Lower lobe of right lung (tissue), 2 donors: ENCODE measurements at regions not wholly inside any gene's neighbourhood (a gene's known extent, or its start where the extent isn't known, plus 50 kb on each side); places are given as distances from the start of the nearest gene placed in this dataset.

Experiments used
- ATAC-seq, 2 donors: fragments of 200-7000 bp; cut with Tn5 transposase; one replicate each; pipeline ENCODE4 v1.9.1; 2020 to 2022; ENCODE audit warnings: mild to moderate bottlenecking in 2 of 2, moderate library complexity in 2 of 2
- DNase-seq: peaks from one replicate; pipeline ENCODE4 v3.0.0-alpha.2; 2020
- H3K27ac ChIP-seq: fragments of 200-600 bp; one replicate; pipeline ENCODE4 v1.8.0; 2022
- H3K27me3 ChIP-seq: fragments of 200-600 bp; one replicate; pipeline ENCODE4 v1.8.0; 2022; ENCODE audit warnings: low read depth
- H3K36me3 ChIP-seq: fragments of 200-600 bp; one replicate; pipeline ENCODE4 v1.8.0; 2022; ENCODE audit warnings: mild to moderate bottlenecking
- H3K4me1 ChIP-seq: fragments of 200-600 bp; one replicate; pipeline ENCODE4 v1.8.0; 2022
- H3K4me3 ChIP-seq: fragments of 200-600 bp; one replicate; pipeline ENCODE4 v1.8.0; 2022; ENCODE audit warnings: mild to moderate bottlenecking
- H3K9me3 ChIP-seq: fragments of 200-600 bp; one replicate; pipeline ENCODE4 v1.8.0; 2022
- intact Hi-C: fragments of 100-400 bp; cut with DNase I; formaldehyde crosslinking; loops from one replicate; pipeline ENCODE4 v1.11.0; 2022
- TF ChIP-seq, protein P1 (sequence below): fragments of 200-600 bp; IDR thresholded peaks from one replicate; pipeline ENCODE4 v1.8.0; 2022; ENCODE audit warnings: antibody characterized with exemption, mild to moderate bottlenecking
- donor health status: DM: no; HTN: yes; CAD: no; lungs with severe emphysema.

GRCh38 chr2:155145758-155146229 lies 447.3 kb downstream of the KCNJ3 start:
- TF ChIP-seq, protein P1, sequence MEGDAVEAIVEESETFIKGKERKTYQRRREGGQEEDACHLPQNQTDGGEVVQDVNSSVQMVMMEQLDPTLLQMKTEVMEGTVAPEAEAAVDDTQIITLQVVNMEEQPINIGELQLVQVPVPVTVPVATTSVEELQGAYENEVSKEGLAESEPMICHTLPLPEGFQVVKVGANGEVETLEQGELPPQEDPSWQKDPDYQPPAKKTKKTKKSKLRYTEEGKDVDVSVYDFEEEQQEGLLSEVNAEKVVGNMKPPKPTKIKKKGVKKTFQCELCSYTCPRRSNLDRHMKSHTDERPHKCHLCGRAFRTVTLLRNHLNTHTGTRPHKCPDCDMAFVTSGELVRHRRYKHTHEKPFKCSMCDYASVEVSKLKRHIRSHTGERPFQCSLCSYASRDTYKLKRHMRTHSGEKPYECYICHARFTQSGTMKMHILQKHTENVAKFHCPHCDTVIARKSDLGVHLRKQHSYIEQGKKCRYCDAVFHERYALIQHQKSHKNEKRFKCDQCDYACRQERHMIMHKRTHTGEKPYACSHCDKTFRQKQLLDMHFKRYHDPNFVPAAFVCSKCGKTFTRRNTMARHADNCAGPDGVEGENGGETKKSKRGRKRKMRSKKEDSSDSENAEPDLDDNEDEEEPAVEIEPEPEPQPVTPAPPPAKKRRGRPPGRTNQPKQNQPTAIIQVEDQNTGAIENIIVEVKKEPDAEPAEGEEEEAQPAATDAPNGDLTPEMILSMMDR = no peak

GRCh38 chr2:155141418-155141817 lies 442.9 kb downstream of the KCNJ3 start:
- no peak overlapping the region for H3K27ac ChIP-seq
- ATAC-seq (no peak), DNase-seq (no peak)
- TF ChIP-seq, protein P1 = no peak
- no peaks in the 10 kb centered on the region for H3K4me1 ChIP-seq
- no peaks in the 10 kb centered on the region for H3K36me3 ChIP-seq
- H3K4me3 ChIP-seq = no peak overlapping the region
- intact Hi-C loops = no loop called here
- H3K9me3 ChIP-seq = no peaks in the 10 kb centered on the region
- no peaks in the 10 kb centered on the region for H3K27me3 ChIP-seq

More at GRCh38 chr2:155145758-155146229, 447.3 kb downstream of the KCNJ3 start:
- no peaks in the 10 kb centered on the region for H3K4me1 ChIP-seq
- no peak overlapping the region for H3K4me3 ChIP-seq
- no peaks in the 10 kb centered on the region for H3K36me3 ChIP-seq
- ATAC-seq = no peak
- no peak overlapping the region for H3K27ac ChIP-seq
- DNase-seq = no peak
- intact Hi-C loops = no loop called here
- H3K9me3 ChIP-seq = no peaks in the 10 kb centered on the region
- H3K27me3 ChIP-seq = no peaks in the 10 kb centered on the region

- H3K27ac ChIP-seq = no peak overlapping the region
- no peak overlapping the region for H3K4me3 ChIP-seq
- no peaks in the 10 kb centered on the region for H3K4me1 ChIP-seq
- DNase-seq = no peak
- no peak for ATAC-seq
- no peaks in the 10 kb centered on the region for H3K36me3 ChIP-seq
- TF ChIP-seq, protein P1 = no peak
- H3K9me3 ChIP-seq = no peaks in the 10 kb centered on the region
- intact Hi-C loops = no loop called here
- no peaks in the 10 kb centered on the region for H3K27me3 ChIP-seq
These were observed 427.2 kb downstream of the KCNJ3 start for GRCh38 chr2:155125585-155126230.

DNA sequence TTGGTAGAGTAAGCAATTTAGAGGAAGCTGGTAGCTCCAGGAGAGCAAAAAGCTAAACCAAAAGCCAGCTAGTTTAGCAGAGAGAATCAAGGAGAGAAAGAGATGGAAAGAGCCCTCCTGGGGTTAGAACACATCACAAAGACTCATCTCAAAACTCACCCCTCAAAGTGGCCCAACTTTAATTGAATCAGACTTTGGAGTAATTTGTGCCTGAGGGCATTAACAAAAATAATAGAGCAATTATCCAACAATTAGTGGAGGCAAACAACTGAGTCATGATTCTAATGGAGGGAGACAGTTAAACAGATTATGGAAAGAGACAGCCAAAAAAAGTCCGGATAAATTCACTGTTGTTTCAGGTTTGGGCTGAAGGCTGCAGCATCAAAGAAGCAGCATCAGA lies 417.4 kb downstream of the KCNJ3 start:
- Histone ChIP-seq H3K4me3 (no peak overlapping the region), H3K36me3 (no peaks in the 10 kb centered on the region), H3K27me3 (no peaks in the 10 kb centered on the region), H3K9me3 (no peaks in the 10 kb centered on the region), H3K27ac (no peak overlapping the region), H3K4me1 (no peaks in the 10 kb centered on the region)
- TF ChIP-seq, protein P1 = no peak
- intact Hi-C loops = no loop called here
- ATAC-seq (no peak), DNase-seq (no peak)

- DNase-seq (no peak), ATAC-seq (no peak)
- TF ChIP-seq, protein P1 = no peak
- Histone ChIP-seq H3K4me3 (no peak overlapping the region), H3K4me1 (no peaks in the 10 kb centered on the region), H3K36me3 (no peaks in the 10 kb centered on the region), H3K27ac (no peak overlapping the region), H3K27me3 (no peaks in the 10 kb centered on the region), H3K9me3 (no peaks in the 10 kb centered on the region)
- intact Hi-C loops = no loop called here
These were observed 412.6 kb downstream of the KCNJ3 start for GRCh38 chr2:155111070-155111469.
